NT2/D1 (cell line): ENCODE measurements at regions not wholly inside any gene's neighbourhood (a gene's known extent, or its start where the extent isn't known, plus 50 kb on each side); places are given as distances from the start of the nearest gene placed in this dataset.
"Not testable (repeated sequence)": the region's sequence is repeated elsewhere in the genome, so short reads cannot be mapped to it uniquely, and the experiment has no call there.

Experiments used
- DNase-seq: peaks from one replicate; pipeline ENCODE4 v3.0.0-alpha.2; 2011; ENCODE audit warnings: low read depth, low spot score
- H3K27me3 ChIP-seq: 2 replicates; pipeline ENCODE4 v1.6.0; 2011; ENCODE audit warnings: mild to moderate bottlenecking; ENCODE audit not compliant: insufficient read length, insufficient read depth
- H3K36me3 ChIP-seq: 2 replicates; pipeline ENCODE4 v1.6.1; 2011; ENCODE audit warnings: mild to moderate bottlenecking, low read length, mixed read lengths; ENCODE audit not compliant: insufficient read depth, insufficient read length
- H3K4me1 ChIP-seq: 2 replicates; pipeline ENCODE4 v1.5.1; 2011; ENCODE audit not compliant: insufficient read depth, insufficient read length
- H3K4me3 ChIP-seq: 2 replicates; pipeline ENCODE4 v1.5.1; 2011; ENCODE audit warnings: low read depth; ENCODE audit not compliant: insufficient read length
- H3K9ac ChIP-seq: 2 replicates; pipeline ENCODE4 v1.6.0; 2011; ENCODE audit warnings: low read depth; ENCODE audit not compliant: insufficient read length
- H3K9me3 ChIP-seq: 2 replicates; pipeline ENCODE4 v1.5.1; 2011; ENCODE audit warnings: mild to moderate bottlenecking, low read length; ENCODE audit not compliant: insufficient read depth
- SUZ12 ChIP-seq: IDR thresholded peaks from 2 replicates; pipeline ENCODE4 v1.6.1; 2011; ENCODE audit not compliant: insufficient read length, insufficient read depth; ENCODE audit errors: extremely low read depth
- YY1 ChIP-seq: IDR thresholded peaks from 2 replicates; pipeline ENCODE4 v1.6.1; 2011; ENCODE audit not compliant: insufficient read length, insufficient read depth
- ZNF274 ChIP-seq: IDR thresholded peaks from 2 replicates; pipeline ENCODE4 v1.6.1; 2011; ENCODE audit warnings: mild to moderate bottlenecking, low read depth, low read length

- Histone ChIP-seq H3K27me3 (no peaks in the 10 kb centered on the region), H3K9me3 (no peaks in the 10 kb centered on the region), H3K36me3 (no peaks in the 10 kb centered on the region), H3K4me3 (no peak overlapping the region), H3K4me1 (no peaks in the 10 kb centered on the region), H3K9ac (no peak overlapping the region)
- DNase-seq: peak; percentile 11
- TF ChIP-seq ZNF274: no peak
- no peak for TF ChIP-seq YY1
- TF ChIP-seq SUZ12: no peak
These were observed 102.2 kb upstream of the DAB2 start for GRCh38 chr5:39526914-39527477.

GRCh38 chr5:39525781-39526180 is 101.0 kb upstream of the DAB2 start:
- not testable (repeated sequence) for H3K4me3 ChIP-seq, DNase-seq, H3K9me3 ChIP-seq, H3K4me1 ChIP-seq, H3K27me3 ChIP-seq, H3K9ac ChIP-seq, H3K36me3 ChIP-seq

- H3K9ac ChIP-seq: no peak overlapping the region
- H3K27me3 ChIP-seq: no peaks in the 10 kb centered on the region
- no peaks in the 10 kb centered on the region for H3K36me3 ChIP-seq
- H3K4me1 ChIP-seq: no peaks in the 10 kb centered on the region
- DNase-seq: no peak
- no peak overlapping the region for H3K4me3 ChIP-seq
- no peaks in the 10 kb centered on the region for H3K9me3 ChIP-seq
- TF ChIP-seq SUZ12 (no peak), YY1 (no peak), ZNF274 (no peak)
These were observed 100.5 kb upstream of the DAB2 start for GRCh38 chr5:39525271-39525670.

- no peak for DNase-seq
- no peaks in the 10 kb centered on the region for H3K36me3 ChIP-seq
- H3K9me3 ChIP-seq: no peaks in the 10 kb centered on the region
- no peak overlapping the region for H3K9ac ChIP-seq
- no peak for TF ChIP-seq SUZ12
- TF ChIP-seq YY1: no peak
- no peak for TF ChIP-seq ZNF274
- no peak overlapping the region for H3K4me3 ChIP-seq
- no peaks in the 10 kb centered on the region for H3K4me1 ChIP-seq
- H3K27me3 ChIP-seq: no peaks in the 10 kb centered on the region
These were observed 99.0 kb upstream of the DAB2 start for GRCh38 chr5:39523821-39524220.

- TF ChIP-seq YY1 (no peak), SUZ12 (no peak), ZNF274 (no peak)
- Histone ChIP-seq H3K9me3 (no peaks in the 10 kb centered on the region), H3K36me3 (no peaks in the 10 kb centered on the region), H3K4me1 (no peaks in the 10 kb centered on the region), H3K9ac (no peak overlapping the region), H3K4me3 (no peak overlapping the region), H3K27me3 (no peaks in the 10 kb centered on the region)
- no peak for DNase-seq
These were observed 97.3 kb upstream of the DAB2 start for GRCh38 chr5:39521940-39522590.

GRCh38 chr5:39521098-39521860 is 96.5 kb upstream of the DAB2 start:
- no peak for DNase-seq
- Histone ChIP-seq H3K9me3 (no peaks in the 10 kb centered on the region), H3K4me1 (no peaks in the 10 kb centered on the region), H3K4me3 (no peak overlapping the region), H3K9ac (no peak overlapping the region), H3K36me3 (no peaks in the 10 kb centered on the region), H3K27me3 (no peaks in the 10 kb centered on the region)
- TF ChIP-seq YY1 (no peak), SUZ12 (no peak), ZNF274 (no peak)

GRCh38 chr5:39520232-39520572 is 95.4 kb upstream of the DAB2 start:
- H3K27me3 ChIP-seq: no peaks in the 10 kb centered on the region
- no peaks in the 10 kb centered on the region for H3K9me3 ChIP-seq
- no peak overlapping the region for H3K4me3 ChIP-seq
- no peaks in the 10 kb centered on the region for H3K4me1 ChIP-seq
- H3K9ac ChIP-seq: no peak overlapping the region
- no peak for TF ChIP-seq ZNF274
- H3K36me3 ChIP-seq: no peaks in the 10 kb centered on the region
- DNase-seq: no peak
